NT2/D1 (cell line): ENCODE measurements at regions not wholly inside any gene's neighbourhood (a gene's known extent, or its start where the extent isn't known, plus 50 kb on each side); places are given as distances from the start of the nearest gene placed in this dataset.

Experiments
- DNase-seq: peaks from one replicate; pipeline ENCODE4 v3.0.0-alpha.2; 2011; ENCODE audit warnings: low read depth, low spot score
- H3K27me3 ChIP-seq: 2 replicates; pipeline ENCODE4 v1.6.0; 2011; ENCODE audit warnings: mild to moderate bottlenecking; ENCODE audit not compliant: insufficient read length, insufficient read depth
- H3K36me3 ChIP-seq: 2 replicates; pipeline ENCODE4 v1.6.1; 2011; ENCODE audit warnings: mild to moderate bottlenecking, low read length, mixed read lengths; ENCODE audit not compliant: insufficient read depth, insufficient read length
- H3K4me1 ChIP-seq: 2 replicates; pipeline ENCODE4 v1.5.1; 2011; ENCODE audit not compliant: insufficient read depth, insufficient read length
- H3K4me3 ChIP-seq: 2 replicates; pipeline ENCODE4 v1.5.1; 2011; ENCODE audit warnings: low read depth; ENCODE audit not compliant: insufficient read length
- H3K9ac ChIP-seq: 2 replicates; pipeline ENCODE4 v1.6.0; 2011; ENCODE audit warnings: low read depth; ENCODE audit not compliant: insufficient read length
- H3K9me3 ChIP-seq: 2 replicates; pipeline ENCODE4 v1.5.1; 2011; ENCODE audit warnings: mild to moderate bottlenecking, low read length; ENCODE audit not compliant: insufficient read depth
- SUZ12 ChIP-seq: IDR thresholded peaks from 2 replicates; pipeline ENCODE4 v1.6.1; 2011; ENCODE audit not compliant: insufficient read length, insufficient read depth; ENCODE audit errors: extremely low read depth
- YY1 ChIP-seq: IDR thresholded peaks from 2 replicates; pipeline ENCODE4 v1.6.1; 2011; ENCODE audit not compliant: insufficient read length, insufficient read depth
- ZNF274 ChIP-seq: IDR thresholded peaks from 2 replicates; pipeline ENCODE4 v1.6.1; 2011; ENCODE audit warnings: mild to moderate bottlenecking, low read depth, low read length

DNA sequence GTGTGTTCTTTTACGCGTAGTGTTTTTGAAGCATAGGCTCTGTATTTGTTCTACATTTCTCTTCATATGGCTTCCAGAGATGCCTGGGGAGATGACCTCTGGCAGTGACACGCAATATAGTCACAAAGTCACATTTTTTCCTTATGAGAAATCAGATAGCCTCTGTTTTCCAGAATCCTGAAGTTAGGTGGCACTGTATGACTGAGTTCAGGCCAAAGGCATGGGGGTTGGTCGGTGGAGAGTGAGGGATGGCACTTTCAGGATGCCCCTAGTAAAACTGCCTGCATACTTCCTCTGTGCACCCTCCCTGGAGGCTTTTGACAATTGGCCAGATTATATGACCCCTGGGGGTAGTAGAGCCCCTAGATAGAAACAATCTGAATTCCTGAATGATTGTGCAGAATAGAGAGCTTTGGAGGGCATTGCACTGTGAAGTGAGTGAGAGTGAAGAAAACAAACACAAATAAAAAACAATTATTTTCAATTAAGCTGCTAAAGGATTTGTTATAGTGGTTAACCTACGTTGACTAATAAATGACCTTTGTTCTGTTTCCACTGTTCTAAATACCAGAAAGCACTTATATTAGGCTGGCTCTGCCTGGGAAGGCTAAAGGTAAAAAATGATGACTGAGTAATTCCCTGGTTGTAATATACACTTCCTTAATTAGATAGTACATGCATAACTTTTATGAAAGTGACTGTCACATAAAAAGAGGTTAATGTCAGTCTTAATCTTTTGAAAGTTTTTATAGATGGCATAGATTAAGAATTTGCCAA lies 1660.8 kb downstream of the PLA2G4A start:
- no peaks in the 10 kb centered on the region for H3K27me3 ChIP-seq
- H3K9ac ChIP-seq: no peak overlapping the region
- H3K4me3 ChIP-seq: no peak overlapping the region
- peak; percentile 5 for DNase-seq
- no peaks in the 10 kb centered on the region for H3K36me3 ChIP-seq
- H3K9me3 ChIP-seq: no peaks in the 10 kb centered on the region
- TF ChIP-seq SUZ12: no peak
- TF ChIP-seq ZNF274: no peak
- no peak for TF ChIP-seq YY1
- H3K4me1 ChIP-seq: no peaks in the 10 kb centered on the region

DNA sequence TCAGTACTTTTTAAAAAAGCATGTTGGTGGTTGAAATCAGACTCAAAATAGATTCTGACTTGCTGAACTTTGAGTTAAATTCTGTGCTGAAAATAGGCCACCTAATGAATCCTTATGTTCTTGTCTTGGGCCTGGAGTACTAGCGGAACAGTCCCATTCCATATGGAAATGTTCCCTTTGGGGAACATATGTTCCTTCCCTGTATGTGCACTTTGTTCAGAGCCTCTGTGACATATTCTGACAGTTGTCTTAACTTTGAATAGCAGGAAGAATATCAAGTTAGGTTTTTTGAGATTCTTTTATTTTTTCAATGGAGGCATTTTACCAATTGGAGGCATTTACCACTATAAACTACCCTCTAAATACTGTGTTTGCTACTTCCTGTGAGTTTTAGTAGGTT lies 1667.8 kb downstream of the PLA2G4A start:
- Histone ChIP-seq H3K9me3 (peaks cover 6% of the 10 kb centered on the region; the same call in 1 of the 2 replicates), H3K4me1 (no peaks in the 10 kb centered on the region), H3K4me3 (no peak overlapping the region), H3K9ac (no peak overlapping the region), H3K36me3 (no peaks in the 10 kb centered on the region), H3K27me3 (no peaks in the 10 kb centered on the region)
- no peak for DNase-seq
- TF ChIP-seq SUZ12 (no peak), YY1 (no peak), ZNF274 (no peak)

DNA sequence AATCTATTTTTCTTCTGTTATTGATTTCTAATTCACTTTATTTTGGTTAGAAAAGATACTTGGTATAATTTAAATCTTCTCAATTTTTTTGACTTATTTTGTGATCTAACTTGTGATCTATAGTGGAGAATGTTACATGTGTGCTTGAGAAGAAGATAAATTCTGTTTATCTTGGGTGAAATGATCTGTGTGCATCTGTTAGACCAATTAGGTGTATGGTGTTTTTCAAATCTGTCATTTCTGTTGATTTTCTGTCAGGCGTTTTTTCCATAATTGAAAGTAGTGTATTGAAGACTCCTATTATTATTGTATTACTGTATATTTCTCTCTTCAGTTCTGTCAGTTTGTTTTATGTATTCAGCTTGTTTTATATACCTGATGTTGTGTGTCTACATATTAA lies 1668.3 kb downstream of the PLA2G4A start:
- no peak for DNase-seq
- TF ChIP-seq ZNF274 (no peak), YY1 (no peak), SUZ12 (no peak)

DNA sequence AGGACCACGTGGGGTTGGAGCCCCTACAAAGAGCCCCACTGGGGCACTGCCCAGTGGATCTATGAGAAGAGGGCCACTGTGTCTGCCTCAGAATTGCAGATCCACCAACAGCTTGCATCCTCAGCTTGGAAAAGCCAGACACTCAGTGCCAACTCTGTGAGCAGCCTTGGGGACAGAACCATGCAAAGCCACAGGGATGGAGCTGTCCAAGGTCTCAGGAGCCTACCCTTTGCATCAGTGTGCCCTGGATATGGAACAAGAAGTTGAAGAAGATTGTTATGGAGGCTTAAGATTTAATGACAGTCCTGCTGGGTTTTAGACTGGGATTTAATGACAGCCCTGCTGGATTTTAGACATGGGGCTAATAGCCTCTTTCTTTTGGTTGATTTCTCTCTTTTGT lies 1670.9 kb downstream of the PLA2G4A start:
- TF ChIP-seq SUZ12 (no peak), YY1 (no peak), ZNF274 (no peak)
- H3K9ac ChIP-seq: no peak overlapping the region
- peaks cover 6% of the 10 kb centered on the region; the same call in 1 of the 2 replicates for H3K9me3 ChIP-seq
- H3K4me1 ChIP-seq: no peaks in the 10 kb centered on the region
- no peaks in the 10 kb centered on the region for H3K27me3 ChIP-seq
- DNase-seq: no peak
- no peaks in the 10 kb centered on the region for H3K36me3 ChIP-seq
- H3K4me3 ChIP-seq: no peak overlapping the region

More for the DNA sequence above, 1668.3 kb downstream of the PLA2G4A start:
- H3K27me3 ChIP-seq: no peaks in the 10 kb centered on the region
- H3K9ac ChIP-seq: no peak overlapping the region
- H3K4me3 ChIP-seq: no peak overlapping the region
- no peaks in the 10 kb centered on the region for H3K36me3 ChIP-seq
- H3K9me3 ChIP-seq: peaks cover 6% of the 10 kb centered on the region; the same call in 1 of the 2 replicates
- no peaks in the 10 kb centered on the region for H3K4me1 ChIP-seq

DNA sequence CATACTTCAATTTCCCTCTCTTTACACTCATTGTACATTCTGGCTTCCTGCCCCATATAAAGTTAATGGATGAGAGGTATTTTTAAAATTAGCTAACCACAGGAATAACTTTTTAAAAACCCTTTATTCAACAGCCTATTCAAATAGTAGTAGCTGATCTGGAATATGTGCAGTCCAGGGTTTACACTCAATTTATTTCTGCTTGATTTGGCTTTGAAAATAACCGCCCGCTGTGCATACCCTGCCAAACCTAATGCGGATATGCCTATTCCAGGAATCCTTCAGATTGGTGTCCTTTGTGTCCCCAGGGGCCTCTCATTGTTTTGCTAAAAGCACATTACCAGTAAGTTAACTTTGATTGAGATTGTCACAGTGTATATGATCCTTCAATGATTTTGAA lies 1686.2 kb downstream of the PLA2G4A start:
- H3K4me1 ChIP-seq: no peaks in the 10 kb centered on the region
- no peak overlapping the region for H3K9ac ChIP-seq
- no peak overlapping the region for H3K4me3 ChIP-seq
- H3K9me3 ChIP-seq: no peaks in the 10 kb centered on the region
- H3K36me3 ChIP-seq: no peaks in the 10 kb centered on the region
- H3K27me3 ChIP-seq: no peaks in the 10 kb centered on the region
- DNase-seq: no peak
- TF ChIP-seq SUZ12: no peak
- TF ChIP-seq ZNF274: no peak
- no peak for TF ChIP-seq YY1

DNA sequence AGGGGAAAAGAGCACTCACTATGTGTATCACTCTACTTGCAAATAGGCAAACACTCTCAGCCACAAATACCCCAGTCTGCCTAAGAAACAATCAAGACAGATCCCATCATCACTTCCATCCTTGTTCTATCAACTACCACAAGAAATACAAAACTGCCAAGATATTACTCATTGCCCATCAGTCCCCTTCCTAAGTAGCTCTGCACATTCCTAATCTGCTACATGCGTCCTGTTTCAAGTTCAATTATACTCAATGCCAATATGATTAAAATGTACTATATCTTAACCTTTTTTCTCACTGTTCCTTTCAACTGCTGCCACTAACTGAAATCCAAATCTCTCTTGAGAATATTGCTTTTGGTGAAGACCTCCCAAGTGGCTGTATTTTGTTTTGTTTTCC lies 1688.4 kb downstream of the PLA2G4A start:
- Histone ChIP-seq H3K9me3 (no peaks in the 10 kb centered on the region), H3K27me3 (no peaks in the 10 kb centered on the region), H3K36me3 (no peaks in the 10 kb centered on the region), H3K4me3 (no peak overlapping the region), H3K9ac (no peak overlapping the region), H3K4me1 (no peaks in the 10 kb centered on the region)
- no peak for DNase-seq
- TF ChIP-seq SUZ12 (no peak), ZNF274 (no peak), YY1 (no peak)

DNA sequence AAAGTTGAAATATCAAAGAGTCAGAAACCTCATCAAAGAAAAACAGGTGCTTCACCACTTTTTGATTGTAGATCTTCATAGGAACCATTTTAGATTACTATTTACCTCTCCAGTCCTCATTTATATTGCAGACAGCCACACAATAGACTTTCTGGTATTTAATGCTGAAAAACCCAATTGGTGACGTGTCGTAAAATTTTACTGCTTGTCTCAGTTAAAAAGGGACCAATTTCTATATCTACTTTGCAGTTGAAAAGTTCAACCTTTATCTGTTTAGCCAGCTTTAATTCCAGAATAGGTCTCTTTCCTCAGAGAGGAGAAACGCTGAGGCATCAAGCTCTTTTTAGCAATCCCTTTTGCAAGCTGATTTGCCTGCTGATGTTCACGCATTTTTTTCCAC lies 1722.4 kb downstream of the PLA2G4A start:
- TF ChIP-seq ZNF274: no peak
- TF ChIP-seq YY1: no peak
- TF ChIP-seq SUZ12: no peak
- H3K27me3 ChIP-seq: no peaks in the 10 kb centered on the region
- no peaks in the 10 kb centered on the region for H3K4me1 ChIP-seq
- no peak overlapping the region for H3K9ac ChIP-seq
- H3K9me3 ChIP-seq: no peaks in the 10 kb centered on the region
- H3K36me3 ChIP-seq: no peaks in the 10 kb centered on the region
- DNase-seq: no peak
- no peak overlapping the region for H3K4me3 ChIP-seq
